OCI-LY1 (cell line): ENCODE measurements at regions not wholly inside any gene's neighbourhood (a gene's known extent, or its start where the extent isn't known, plus 50 kb on each side); places are given as distances from the start of the nearest gene placed in this dataset.

Experiments
- H2AFZ ChIP-seq: fragments of 200-600 bp; sonication (generic), shearing (Covaris generic); 2 replicates; pipeline ENCODE4 v1.6.0; 2014; ENCODE audit warnings: antibody characterized with exemption, mild to moderate bottlenecking, low read length
- H3F3A ChIP-seq: fragments of 200-600 bp; sonication (generic), shearing (Covaris generic); 2 replicates; pipeline ENCODE4 v1.6.0; 2014; ENCODE audit warnings: mild to moderate bottlenecking, antibody characterized with exemption, low read length, moderate library complexity; ENCODE audit not compliant: insufficient read depth
- H3K27ac ChIP-seq: fragments of 200-600 bp; sonication (generic); 2 replicates; pipeline ENCODE4 v1.5.1; 2014; ENCODE audit warnings: low read length, mixed run types, mild to moderate bottlenecking, low read depth; ENCODE audit not compliant: poor library complexity, severe bottlenecking
- H3K27me3 ChIP-seq: fragments of 200-600 bp; sonication (generic); 2 replicates; pipeline ENCODE4 v1.6.0; 2014; ENCODE audit warnings: antibody characterized with exemption, mild to moderate bottlenecking, low read length, moderate library complexity; ENCODE audit not compliant: insufficient read depth
- H3K36me3 ChIP-seq: fragments of 200-600 bp; sonication (generic); 2 replicates; pipeline ENCODE4 v1.6.1; 2014; ENCODE audit warnings: mild to moderate bottlenecking, antibody characterized with exemption, low read length, moderate library complexity, mixed read lengths; ENCODE audit not compliant: insufficient read depth
- H3K4me1 ChIP-seq: fragments of 200-600 bp; sonication (generic); 2 replicates; pipeline ENCODE4 v1.5.1; 2014; ENCODE audit warnings: mild to moderate bottlenecking, low read length, moderate library complexity; ENCODE audit not compliant: insufficient read depth, severe bottlenecking
- H3K4me2 ChIP-seq: fragments of 200-600 bp; sonication (generic), shearing (Covaris generic); 2 replicates; pipeline ENCODE4 v1.6.1; 2014; ENCODE audit warnings: low read length
- H3K4me3 ChIP-seq: fragments of 200-600 bp; sonication (generic); 2 replicates; pipeline ENCODE4 v1.5.1; 2014; ENCODE audit warnings: low read length, low read depth, mild to moderate bottlenecking, mixed read lengths; ENCODE audit not compliant: poor library complexity, severe bottlenecking
- H3K79me2 ChIP-seq: fragments of 200-600 bp; shearing (Covaris generic); 2 replicates; pipeline ENCODE4 v1.6.1; 2016; ENCODE audit warnings: mixed run types, low read length, mixed read lengths; ENCODE audit not compliant: insufficient read depth
- H3K9ac ChIP-seq: fragments of 200-600 bp; sonication (generic), shearing (Covaris generic); 2 replicates; pipeline ENCODE4 v1.6.1; 2014; ENCODE audit warnings: mild to moderate bottlenecking, low read length, mixed read lengths
- H3K9me2 ChIP-seq: fragments of 200-600 bp; sonication (generic), shearing (Covaris generic); 2 replicates; pipeline ENCODE4 v1.6.1; 2014; ENCODE audit warnings: low read depth, mild to moderate bottlenecking, low read length, mixed read lengths
- H3K9me3 ChIP-seq: fragments of 200-600 bp; shearing (Covaris generic); 2 replicates; pipeline ENCODE4 v1.6.1; 2014; ENCODE audit warnings: low read length, mixed read lengths
- H4K20me1 ChIP-seq: fragments of 200-600 bp; sonication (generic), shearing (Covaris generic); 2 replicates; pipeline ENCODE4 v1.6.0; 2016; ENCODE audit warnings: mild to moderate bottlenecking, low read length; ENCODE audit not compliant: insufficient read depth
- EZH2 ChIP-seq: fragments of 200-600 bp; sonication (generic), shearing (Covaris generic); IDR thresholded peaks from 2 replicates; pipeline ENCODE4 v1.8.0; 2017; ENCODE audit warnings: borderline replicate concordance, mixed run types, mild to moderate bottlenecking, antibody characterized with exemption, low read length, moderate library complexity, mixed read lengths
- TF ChIP-seq, protein P1 (sequence below): fragments of 200-600 bp; sonication (generic), shearing (Covaris generic); IDR thresholded peaks from 2 replicates; pipeline ENCODE4 v1.5.1; 2017; ENCODE audit warnings: mild to moderate bottlenecking, antibody characterized with exemption, low read length, moderate library complexity, mixed read lengths

DNA sequence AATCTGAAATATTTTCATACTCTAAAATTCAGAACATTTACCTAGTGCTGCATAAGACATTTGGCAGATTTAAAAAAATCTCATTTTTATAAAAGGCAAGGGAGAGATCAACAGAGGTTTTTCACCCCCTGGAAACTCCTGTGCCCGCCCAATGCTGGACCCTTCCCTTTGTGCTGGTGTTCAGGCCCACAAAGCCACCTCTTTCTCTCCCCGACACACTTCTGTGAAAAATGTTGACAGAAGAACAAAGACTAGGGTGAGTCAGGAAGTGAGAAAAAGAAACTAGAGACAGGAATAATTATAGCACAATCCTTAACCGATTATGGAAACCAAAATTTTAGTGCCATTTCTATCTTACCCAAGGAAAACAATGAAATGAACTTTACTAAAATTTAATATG, 197.7 kb upstream of the STXBP6 start:
- H4K20me1 ChIP-seq, result no peaks in the 10 kb centered on the region
- H3K4me1 ChIP-seq, result no peaks in the 10 kb centered on the region
- no peak overlapping the region for H2AFZ ChIP-seq
- no peak overlapping the region for H3K4me2 ChIP-seq
- H3K4me3 ChIP-seq, result no peak overlapping the region
- TF ChIP-seq, protein P1, sequence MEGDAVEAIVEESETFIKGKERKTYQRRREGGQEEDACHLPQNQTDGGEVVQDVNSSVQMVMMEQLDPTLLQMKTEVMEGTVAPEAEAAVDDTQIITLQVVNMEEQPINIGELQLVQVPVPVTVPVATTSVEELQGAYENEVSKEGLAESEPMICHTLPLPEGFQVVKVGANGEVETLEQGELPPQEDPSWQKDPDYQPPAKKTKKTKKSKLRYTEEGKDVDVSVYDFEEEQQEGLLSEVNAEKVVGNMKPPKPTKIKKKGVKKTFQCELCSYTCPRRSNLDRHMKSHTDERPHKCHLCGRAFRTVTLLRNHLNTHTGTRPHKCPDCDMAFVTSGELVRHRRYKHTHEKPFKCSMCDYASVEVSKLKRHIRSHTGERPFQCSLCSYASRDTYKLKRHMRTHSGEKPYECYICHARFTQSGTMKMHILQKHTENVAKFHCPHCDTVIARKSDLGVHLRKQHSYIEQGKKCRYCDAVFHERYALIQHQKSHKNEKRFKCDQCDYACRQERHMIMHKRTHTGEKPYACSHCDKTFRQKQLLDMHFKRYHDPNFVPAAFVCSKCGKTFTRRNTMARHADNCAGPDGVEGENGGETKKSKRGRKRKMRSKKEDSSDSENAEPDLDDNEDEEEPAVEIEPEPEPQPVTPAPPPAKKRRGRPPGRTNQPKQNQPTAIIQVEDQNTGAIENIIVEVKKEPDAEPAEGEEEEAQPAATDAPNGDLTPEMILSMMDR, result no peak
- TF ChIP-seq EZH2, result no peak
- H3K9ac ChIP-seq, result no peak overlapping the region
- no peaks in the 10 kb centered on the region for H3K9me3 ChIP-seq
- H3K36me3 ChIP-seq, result no peaks in the 10 kb centered on the region
- no peaks in the 10 kb centered on the region for H3F3A ChIP-seq
- H3K27ac ChIP-seq, result no peak overlapping the region
- no peaks in the 10 kb centered on the region for H3K27me3 ChIP-seq
- H3K79me2 ChIP-seq, result no peaks in the 10 kb centered on the region
- no peaks in the 10 kb centered on the region for H3K9me2 ChIP-seq

DNA sequence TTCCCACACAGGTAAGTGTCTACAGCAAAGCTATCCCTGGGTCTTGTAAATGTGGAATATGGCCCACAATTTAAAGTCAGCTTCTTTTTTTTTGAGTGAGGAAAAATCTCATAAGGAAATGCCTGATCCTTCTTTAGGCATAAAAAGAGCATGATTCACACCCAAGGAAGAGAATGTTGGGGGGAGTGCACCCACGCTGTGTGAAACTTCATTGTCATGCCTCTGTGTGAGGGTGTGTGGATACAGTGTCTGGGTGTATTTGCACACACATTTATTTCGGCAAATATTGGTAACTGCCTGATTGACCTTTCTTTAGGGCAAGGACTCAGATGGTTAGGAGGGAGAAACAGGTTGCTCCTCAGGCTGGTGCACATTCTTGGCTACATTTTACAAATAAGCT, 196.8 kb upstream of the STXBP6 start:
- no peak for TF ChIP-seq EZH2
- TF ChIP-seq, protein P1, result no peak
- no peak overlapping the region for H3K27ac ChIP-seq

DNA sequence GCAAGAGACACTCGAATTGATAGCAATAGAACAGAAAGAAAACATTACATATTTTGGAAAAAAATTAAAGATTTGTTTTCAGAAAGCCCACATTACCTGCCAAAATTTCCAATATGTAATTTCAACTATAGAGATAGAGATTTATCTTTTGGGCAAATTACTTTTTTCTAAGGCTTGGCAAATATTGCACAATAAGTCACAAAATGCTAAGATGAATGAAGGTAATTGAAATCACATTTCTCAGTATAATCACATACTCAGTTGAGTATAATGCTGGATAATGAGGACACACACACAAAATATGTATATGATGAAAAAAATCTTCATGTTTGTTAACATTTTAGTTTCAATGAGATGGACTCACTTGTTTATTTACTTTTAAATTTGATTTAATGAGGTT, 189.2 kb upstream of the STXBP6 start:
- Histone ChIP-seq H3K9me3 (no peaks in the 10 kb centered on the region), H4K20me1 (no peaks in the 10 kb centered on the region), H2AFZ (no peak overlapping the region), H3K79me2 (no peaks in the 10 kb centered on the region), H3K9ac (no peak overlapping the region), H3K9me2 (no peaks in the 10 kb centered on the region), H3F3A (no peaks in the 10 kb centered on the region), H3K4me1 (no peaks in the 10 kb centered on the region), H3K27ac (no peak overlapping the region), H3K4me2 (no peak overlapping the region), H3K36me3 (no peaks in the 10 kb centered on the region), H3K27me3 (no peaks in the 10 kb centered on the region), H3K4me3 (no peak overlapping the region)
- no peak for TF ChIP-seq EZH2
- TF ChIP-seq, protein P1, result no peak

More for the DNA sequence above, 196.8 kb upstream of the STXBP6 start:
- Histone ChIP-seq H3F3A (no peaks in the 10 kb centered on the region), H2AFZ (no peak overlapping the region), H3K9me2 (no peaks in the 10 kb centered on the region), H3K4me1 (no peaks in the 10 kb centered on the region), H3K27me3 (no peaks in the 10 kb centered on the region), H4K20me1 (no peaks in the 10 kb centered on the region), H3K79me2 (no peaks in the 10 kb centered on the region), H3K9me3 (no peaks in the 10 kb centered on the region), H3K9ac (no peak overlapping the region), H3K4me2 (no peak overlapping the region), H3K36me3 (no peaks in the 10 kb centered on the region), H3K4me3 (no peak overlapping the region)
